Endothelial cell of umbilical vein (primary cell): ENCODE measurements at regions not wholly inside any gene's neighbourhood (a gene's known extent, or its start where the extent isn't known, plus 50 kb on each side); places are given as distances from the start of the nearest gene placed in this dataset.

Experiments used
- EZH2 ChIP-seq: IDR thresholded peaks from 2 replicates; pipeline ENCODE4 v1.6.1; 2012; ENCODE audit warnings: borderline replicate concordance, low read depth, mild to moderate bottlenecking, moderate library complexity, low read length, inconsistent platforms; ENCODE audit not compliant: severe bottlenecking
- FOS ChIP-seq: IDR thresholded peaks from 2 replicates; pipeline ENCODE4 v1.6.1; 2011; ENCODE audit warnings: mild to moderate bottlenecking, low read length, moderate library complexity, borderline replicate concordance; ENCODE audit not compliant: insufficient read depth
- GATA2 ChIP-seq: IDR thresholded peaks from 2 replicates; pipeline ENCODE4 v1.7.0; 2011; ENCODE audit warnings: low read depth, mild to moderate bottlenecking, moderate library complexity, mixed read lengths, low read length; ENCODE audit not compliant: insufficient read length, insufficient read depth
- JUN ChIP-seq: IDR thresholded peaks from 2 replicates; pipeline ENCODE4 v1.6.1; 2011; ENCODE audit warnings: borderline replicate concordance, low read depth; ENCODE audit not compliant: insufficient read length, insufficient read depth
- MYC ChIP-seq: IDR thresholded peaks from one replicate; pipeline ENCODE4 v1.6.1; 2011; ENCODE audit warnings: mild to moderate bottlenecking, low read depth, low read length
- POLR2A ChIP-seq: IDR thresholded peaks from 2 replicates; pipeline ENCODE4 v1.6.1; 2012; ENCODE audit warnings: low read depth, mild to moderate bottlenecking, control low read depth, low read length
- POLR2AphosphoS5 ChIP-seq: IDR thresholded peaks from 2 replicates; pipeline ENCODE4 v1.6.1; 2012; ENCODE audit warnings: low read depth, mild to moderate bottlenecking, control low read depth, low read length, moderate library complexity; ENCODE audit not compliant: insufficient read depth
- TF ChIP-seq, protein P1 (sequence below), 2 donors: IDR thresholded peaks; 1 replicate in 1 of 2; 2 replicates in 1 of 2; pipeline ENCODE4 v1.5.1; 2011; ENCODE audit warnings: low read length in 2 of 2, mild to moderate bottlenecking in 2 of 2, moderate library complexity in 2 of 2, control low read depth in 1 of 2, inconsistent platforms in 1 of 2, low read depth in 1 of 2; ENCODE audit not compliant: insufficient read depth in 1 of 2; ENCODE audit errors: extremely low read depth in 1 of 2
- TF ChIP-seq, protein P2 (sequence below): IDR thresholded peaks from 2 replicates; pipeline ENCODE4 v1.6.1; 2011; ENCODE audit not compliant: insufficient read depth, insufficient read length

DNA sequence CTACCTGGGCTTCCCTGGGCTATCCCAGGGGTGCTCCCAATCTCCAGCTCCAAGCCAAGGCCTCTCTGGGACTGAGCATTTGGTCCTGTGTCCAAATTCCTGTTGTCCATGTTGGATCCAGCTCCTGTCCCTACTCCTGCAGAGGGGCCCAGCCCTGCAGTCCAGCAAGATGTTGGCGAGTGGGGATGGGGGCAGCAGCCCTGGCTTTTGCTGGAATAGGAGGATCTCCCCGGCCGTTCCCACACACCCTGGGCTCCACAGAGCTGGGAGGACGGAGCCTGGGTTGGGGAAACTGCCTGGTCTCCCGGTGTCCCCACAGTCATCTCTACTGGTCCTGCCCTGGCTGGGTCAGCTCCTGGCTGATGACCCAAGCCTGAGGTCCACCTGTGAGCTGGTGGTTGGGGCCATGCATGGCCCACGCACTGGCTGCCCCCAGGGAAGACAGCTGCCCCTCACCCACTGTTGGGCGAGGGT lies 219.6 kb upstream of the C14orf180 start:
- TF ChIP-seq, protein P1, sequence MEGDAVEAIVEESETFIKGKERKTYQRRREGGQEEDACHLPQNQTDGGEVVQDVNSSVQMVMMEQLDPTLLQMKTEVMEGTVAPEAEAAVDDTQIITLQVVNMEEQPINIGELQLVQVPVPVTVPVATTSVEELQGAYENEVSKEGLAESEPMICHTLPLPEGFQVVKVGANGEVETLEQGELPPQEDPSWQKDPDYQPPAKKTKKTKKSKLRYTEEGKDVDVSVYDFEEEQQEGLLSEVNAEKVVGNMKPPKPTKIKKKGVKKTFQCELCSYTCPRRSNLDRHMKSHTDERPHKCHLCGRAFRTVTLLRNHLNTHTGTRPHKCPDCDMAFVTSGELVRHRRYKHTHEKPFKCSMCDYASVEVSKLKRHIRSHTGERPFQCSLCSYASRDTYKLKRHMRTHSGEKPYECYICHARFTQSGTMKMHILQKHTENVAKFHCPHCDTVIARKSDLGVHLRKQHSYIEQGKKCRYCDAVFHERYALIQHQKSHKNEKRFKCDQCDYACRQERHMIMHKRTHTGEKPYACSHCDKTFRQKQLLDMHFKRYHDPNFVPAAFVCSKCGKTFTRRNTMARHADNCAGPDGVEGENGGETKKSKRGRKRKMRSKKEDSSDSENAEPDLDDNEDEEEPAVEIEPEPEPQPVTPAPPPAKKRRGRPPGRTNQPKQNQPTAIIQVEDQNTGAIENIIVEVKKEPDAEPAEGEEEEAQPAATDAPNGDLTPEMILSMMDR (IDR thresholded peaks at IDR 0.05; ENCODE audit: extremely low read depth in 1 of 2, insufficient read depth in 1 of 2, low read depth in 1 of 2, low read length in 2 of 2), result no peak
- TF ChIP-seq POLR2A, result no peak
- no peak for TF ChIP-seq EZH2
- TF ChIP-seq MYC, result no peak
- no peak for TF ChIP-seq POLR2AphosphoS5
- TF ChIP-seq, protein P2, sequence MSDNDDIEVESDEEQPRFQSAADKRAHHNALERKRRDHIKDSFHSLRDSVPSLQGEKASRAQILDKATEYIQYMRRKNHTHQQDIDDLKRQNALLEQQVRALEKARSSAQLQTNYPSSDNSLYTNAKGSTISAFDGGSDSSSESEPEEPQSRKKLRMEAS, result no peak
- TF ChIP-seq FOS, result no peak
- TF ChIP-seq GATA2, result no peak
- no peak for TF ChIP-seq JUN
